ENCODE measurements at regions not wholly inside any gene's neighbourhood (a gene's known extent, or its start where the extent isn't known, plus 50 kb on each side); places are given as distances from the start of the nearest gene placed in this dataset.

- ChIA-PET CTCF (no interaction called here), POLR2A (no interaction called here)
- Histone ChIP-seq H3K4me3 (ENCODE audit: low read depth, low read length) (no peak overlapping the region), H3K27ac (ENCODE audit: low read depth, low read length) (no peak overlapping the region), H3K27me3 (ENCODE audit: control insufficient read depth, insufficient read depth, low read length) (no peaks in the 10 kb centered on the region), H3K9me3 (ENCODE audit: control insufficient read depth, insufficient read depth, low read length) (peaks cover 3% of the 10 kb centered on the region; the same call in 1 of the 2 replicates)
- TF ChIP-seq CTCF (IDR thresholded peaks at IDR 0.05; ENCODE audit: low read depth, low read length): no peak
- DNase-seq (ENCODE audit: low read depth, low spot score): no peak
These were observed 1133.7 kb downstream of the GATA3 start for GRCh38 chr10:9188022-9188810.

- no peak for DNase-seq (ENCODE audit: low read depth, low spot score)
- Histone ChIP-seq H3K27me3 (ENCODE audit: control insufficient read depth, insufficient read depth, low read length) (no peaks in the 10 kb centered on the region), H3K4me3 (ENCODE audit: low read depth, low read length) (no peak overlapping the region), H3K27ac (ENCODE audit: low read depth, low read length) (no peak overlapping the region), H3K9me3 (ENCODE audit: control insufficient read depth, insufficient read depth, low read length) (no peaks in the 10 kb centered on the region)
- ChIA-PET POLR2A (no interaction called here), CTCF (interaction anchor here (1.2 kb wide), 1 partner anchor 21 kb away, joined by 7 read pairs; no protein-coding TSS in a partner anchor)
- no peak for TF ChIP-seq CTCF (IDR thresholded peaks at IDR 0.05; ENCODE audit: low read depth, low read length)
These were observed 1135.0 kb downstream of the GATA3 start for GRCh38 chr10:9189448-9189847.

DNA sequence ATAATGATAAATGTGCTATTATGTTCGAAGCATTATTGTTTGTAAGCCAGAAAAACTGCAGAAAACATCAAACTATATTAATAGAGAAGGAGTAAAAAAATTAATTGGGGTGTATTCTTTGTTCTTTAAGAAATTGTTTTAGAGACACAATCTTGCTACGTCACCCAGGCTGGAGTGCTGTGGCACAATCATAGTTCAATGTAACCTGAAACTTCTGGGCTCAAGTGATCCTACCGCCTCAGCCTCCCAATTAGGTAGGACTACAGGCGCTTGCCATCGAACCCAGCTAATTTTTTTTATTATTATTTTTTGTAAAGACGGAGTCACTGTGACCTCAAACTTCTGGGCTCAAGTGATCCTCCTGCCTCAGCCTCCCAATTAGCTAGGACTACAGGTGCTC is 1138.6 kb downstream of the GATA3 start:
- ChIA-PET CTCF (interaction anchor here (0.6 to 2.0 kb wide), 2 partner anchors 17 to 871 kb away, joined by 5 to 14 read pairs; no protein-coding TSS in a partner anchor), POLR2A (no interaction called here)
- no peak for TF ChIP-seq CTCF (IDR thresholded peaks at IDR 0.05; ENCODE audit: low read depth, low read length)

GRCh38 chr10:9195385-9195784 is 1140.9 kb downstream of the GATA3 start:
- POLR2A ChIA-PET: no interaction called here
- Histone ChIP-seq H3K27ac (ENCODE audit: low read depth, low read length) (no peak overlapping the region), H3K4me3 (ENCODE audit: low read depth, low read length) (no peak overlapping the region), H3K27me3 (ENCODE audit: control insufficient read depth, insufficient read depth, low read length) (no peaks in the 10 kb centered on the region), H3K9me3 (ENCODE audit: control insufficient read depth, insufficient read depth, low read length) (no peaks in the 10 kb centered on the region)
- TF ChIP-seq CTCF (IDR thresholded peaks at IDR 0.05; ENCODE audit: low read depth, low read length): no peak
- CTCF ChIA-PET: interaction anchor here (4.7 kb wide), 1 partner anchor 14 kb away, joined by 29 read pairs; no protein-coding TSS in a partner anchor
- no peak for DNase-seq (ENCODE audit: low read depth, low spot score)

More for the DNA sequence above, 1138.6 kb downstream of the GATA3 start:
- no peak for DNase-seq (ENCODE audit: low read depth, low spot score)
- Histone ChIP-seq H3K27me3 (ENCODE audit: control insufficient read depth, insufficient read depth, low read length) (no peaks in the 10 kb centered on the region), H3K4me3 (ENCODE audit: low read depth, low read length) (no peak overlapping the region), H3K9me3 (ENCODE audit: control insufficient read depth, insufficient read depth, low read length) (no peaks in the 10 kb centered on the region), H3K27ac (ENCODE audit: low read depth, low read length) (no peak overlapping the region)

- no peak for TF ChIP-seq CTCF (IDR thresholded peaks at IDR 0.05; ENCODE audit: low read depth, low read length)
- peak; percentile 62 for DNase-seq (ENCODE audit: low read depth, low spot score)
These were observed 1144.1 kb downstream of the GATA3 start for GRCh38 chr10:9198611-9199010.

More at GRCh38 chr10:9198611-9199010, 1144.1 kb downstream of the GATA3 start:
- Histone ChIP-seq H3K27ac (ENCODE audit: low read depth, low read length) (no peak overlapping the region), H3K27me3 (ENCODE audit: control insufficient read depth, insufficient read depth, low read length) (no peaks in the 10 kb centered on the region), H3K4me3 (ENCODE audit: low read depth, low read length) (no peak overlapping the region), H3K9me3 (ENCODE audit: control insufficient read depth, insufficient read depth, low read length) (no peaks in the 10 kb centered on the region)
- CTCF ChIA-PET: interaction anchor here (4.7 kb wide), 1 partner anchor 10 kb away, joined by 29 read pairs; no protein-coding TSS in a partner anchor
- POLR2A ChIA-PET: no interaction called here

Data from AG04450 (cell line).